Gastroesophageal sphincter (tissue), 3 donors: ENCODE measurements at regions not wholly inside any gene's neighbourhood (a gene's known extent, or its start where the extent isn't known, plus 50 kb on each side); places are given as distances from the start of the nearest gene placed in this dataset.

ENCODE experiments used
- EP300 ChIP-seq: sonication (generic); formaldehyde crosslinking; IDR thresholded peaks from one replicate; pipeline ENCODE4 v1.6.1; 2017; ENCODE audit warnings: antibody characterized with exemption, mild to moderate bottlenecking
- POLR2A ChIP-seq, 2 donors: fragments of 450-650 bp; IDR thresholded peaks; one replicate each; pipeline ENCODE4 v1.6.1; 2017; ENCODE audit warnings: antibody characterized with exemption in 2 of 2, mild to moderate bottlenecking in 2 of 2, moderate library complexity in 1 of 2
- POLR2AphosphoS5 ChIP-seq: sonication (generic); formaldehyde crosslinking; IDR thresholded peaks from one replicate; pipeline ENCODE4 v1.6.1; 2017; ENCODE audit warnings: antibody characterized with exemption
- TF ChIP-seq, protein P1 (sequence below), 4 experiments: fragments of 200-600 bp in 2 of 4; fragments of 450-650 bp in 2 of 4; sonication (generic) in 1 of 4; IDR thresholded peaks; one replicate each; pipeline ENCODE4 v1.5.1; 2017 to 2019; ENCODE audit warnings: antibody characterized with exemption in 4 of 4, mild to moderate bottlenecking in 2 of 4, moderate library complexity in 2 of 4

DNA sequence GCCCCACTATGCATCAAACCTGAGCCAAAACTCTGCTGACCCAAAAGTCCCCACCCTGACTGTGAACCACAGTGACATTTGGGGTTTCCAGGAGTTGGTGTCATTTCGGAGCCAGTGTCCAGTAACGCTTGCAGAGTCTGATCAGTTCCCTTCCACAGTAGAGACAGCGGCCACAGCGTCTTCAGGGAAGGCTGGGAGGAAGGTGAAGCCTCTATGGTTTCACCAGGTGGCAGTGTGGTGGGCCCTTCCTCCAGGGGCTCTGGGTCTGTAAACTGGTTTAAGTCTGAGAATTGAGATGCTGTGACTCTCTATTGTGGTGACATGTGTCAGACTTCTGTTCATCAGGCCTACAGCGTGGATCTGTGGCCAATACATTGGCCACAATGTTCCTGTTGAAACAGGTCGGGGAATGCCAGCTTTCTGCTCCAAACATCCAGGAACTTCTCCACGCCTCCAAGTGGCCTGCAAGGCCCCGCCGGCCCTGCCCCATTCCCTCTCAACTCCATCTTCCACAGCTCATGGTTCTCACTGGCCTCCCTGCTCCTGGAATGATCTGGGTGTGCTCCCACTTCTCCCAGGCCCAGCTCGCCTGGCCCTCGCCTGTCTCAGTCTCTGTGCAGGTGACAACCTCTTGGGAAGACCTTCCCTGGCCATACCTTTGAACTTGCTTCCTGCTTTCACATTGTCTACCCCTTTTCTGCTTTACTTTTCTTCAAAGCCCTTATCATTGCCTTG, 124.5 kb upstream of the FAM20C start:
- TF ChIP-seq, protein P1, sequence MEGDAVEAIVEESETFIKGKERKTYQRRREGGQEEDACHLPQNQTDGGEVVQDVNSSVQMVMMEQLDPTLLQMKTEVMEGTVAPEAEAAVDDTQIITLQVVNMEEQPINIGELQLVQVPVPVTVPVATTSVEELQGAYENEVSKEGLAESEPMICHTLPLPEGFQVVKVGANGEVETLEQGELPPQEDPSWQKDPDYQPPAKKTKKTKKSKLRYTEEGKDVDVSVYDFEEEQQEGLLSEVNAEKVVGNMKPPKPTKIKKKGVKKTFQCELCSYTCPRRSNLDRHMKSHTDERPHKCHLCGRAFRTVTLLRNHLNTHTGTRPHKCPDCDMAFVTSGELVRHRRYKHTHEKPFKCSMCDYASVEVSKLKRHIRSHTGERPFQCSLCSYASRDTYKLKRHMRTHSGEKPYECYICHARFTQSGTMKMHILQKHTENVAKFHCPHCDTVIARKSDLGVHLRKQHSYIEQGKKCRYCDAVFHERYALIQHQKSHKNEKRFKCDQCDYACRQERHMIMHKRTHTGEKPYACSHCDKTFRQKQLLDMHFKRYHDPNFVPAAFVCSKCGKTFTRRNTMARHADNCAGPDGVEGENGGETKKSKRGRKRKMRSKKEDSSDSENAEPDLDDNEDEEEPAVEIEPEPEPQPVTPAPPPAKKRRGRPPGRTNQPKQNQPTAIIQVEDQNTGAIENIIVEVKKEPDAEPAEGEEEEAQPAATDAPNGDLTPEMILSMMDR (IDR thresholded peaks at IDR 0.05): peak in 1 of 4 experiments; percentile 4
- TF ChIP-seq POLR2A (IDR thresholded peaks at IDR 0.05) (no peak), POLR2AphosphoS5 (no peak), EP300 (no peak)
